Keratinocyte (primary cell): ENCODE measurements at regions not wholly inside any gene's neighbourhood (a gene's known extent, or its start where the extent isn't known, plus 50 kb on each side); places are given as distances from the start of the nearest gene placed in this dataset.

Source experiments
- DNase-seq: peaks from one replicate; pipeline ENCODE4 v3.0.0-alpha.2; 2011; ENCODE audit warnings: low read depth, missing footprints, low spot score
- FAIRE-seq: peaks from 2 replicates; lab custom pipeline; 2011; peaks lifted over from hg19 to GRCh38; lab: Jason Lieb, UNC
- H2AFZ ChIP-seq: 2 replicates; pipeline ENCODE4 v1.6.0; 2012; ENCODE audit warnings: low read length, control low read depth, inconsistent platforms; ENCODE audit not compliant: control insufficient read depth
- H3K27ac ChIP-seq: 2 replicates; pipeline ENCODE4 v1.5.1; 2011; ENCODE audit warnings: low read length; ENCODE audit not compliant: control insufficient read depth, insufficient read depth
- H3K27me3 ChIP-seq: 3 replicates; pipeline ENCODE4 v1.6.0; 2011; ENCODE audit warnings: low read length; ENCODE audit not compliant: control insufficient read depth, insufficient read depth; ENCODE audit errors: extremely low read depth
- H3K36me3 ChIP-seq, 2 experiments: 2 replicates in 1 of 2; 3 replicates in 1 of 2; pipeline ENCODE4 v1.5.1; 2011; ENCODE audit warnings: low read length in 2 of 2, mild to moderate bottlenecking in 1 of 2; ENCODE audit not compliant: control insufficient read depth in 2 of 2, insufficient read depth in 2 of 2; ENCODE audit errors: extremely low read depth in 1 of 2
- H3K4me1 ChIP-seq: 3 replicates; pipeline ENCODE4 v1.5.1; 2011; ENCODE audit warnings: low read length; ENCODE audit not compliant: control insufficient read depth, insufficient read depth; ENCODE audit errors: extremely low read depth
- H3K4me2 ChIP-seq: 3 replicates; pipeline ENCODE4 v1.6.0; 2011; ENCODE audit warnings: low read depth, low read length; ENCODE audit not compliant: control insufficient read depth, insufficient read depth; ENCODE audit errors: extremely low read depth
- H3K4me3 ChIP-seq, 3 experiments: fragments of 200-600 bp in 1 of 3; sonication (generic) in 1 of 3; 2 replicates in 2 of 3; 3 replicates in 1 of 3; pipeline ENCODE4 v1.5.1; 2011 to 2016; ENCODE audit warnings: low read length in 3 of 3, mild to moderate bottlenecking in 3 of 3, control low read depth in 2 of 3, inconsistent platforms in 1 of 3, low read depth in 1 of 3, mixed read lengths in 1 of 3, mixed run types in 1 of 3, moderate library complexity in 1 of 3; ENCODE audit not compliant: control insufficient read depth in 2 of 3, insufficient read depth in 2 of 3; ENCODE audit errors: extremely low read depth in 1 of 3
- H3K79me2 ChIP-seq: 2 replicates; pipeline ENCODE4 v1.6.0; 2012; ENCODE audit warnings: low read length; ENCODE audit not compliant: control insufficient read depth, insufficient read depth
- H3K9ac ChIP-seq: 3 replicates; pipeline ENCODE4 v1.6.0; 2011; ENCODE audit warnings: low read length; ENCODE audit not compliant: control insufficient read depth, insufficient read depth; ENCODE audit errors: extremely low read depth
- H3K9me1 ChIP-seq: 3 replicates; pipeline ENCODE4 v1.6.0; 2011; ENCODE audit warnings: low read length; ENCODE audit not compliant: control insufficient read depth, insufficient read depth; ENCODE audit errors: extremely low read depth
- H3K9me3 ChIP-seq: 2 replicates; pipeline ENCODE4 v1.5.1; 2012; ENCODE audit warnings: low read depth, low read length; ENCODE audit not compliant: control insufficient read depth
- H4K20me1 ChIP-seq: 3 replicates; pipeline ENCODE4 v1.6.0; 2011; ENCODE audit warnings: low read length; ENCODE audit not compliant: control insufficient read depth, insufficient read depth; ENCODE audit errors: extremely low read depth
- CTCF ChIP-seq, 3 experiments: IDR thresholded peaks in 1 of 3; conservative IDR thresholded peaks in 1 of 3; optimal IDR thresholded peaks in 1 of 3; 2 replicates in 2 of 3; 3 replicates in 1 of 3; pipeline versions ENCODE3 to v1.5.1; 2011; ENCODE audit warnings: low read length in 3 of 3, mild to moderate bottlenecking in 3 of 3, moderate library complexity in 2 of 3, control low read depth in 1 of 3, inconsistent platforms in 1 of 3; ENCODE audit not compliant: insufficient read depth in 2 of 3; ENCODE audit errors: extremely low read depth in 1 of 3
- EZH2 ChIP-seq: IDR thresholded peaks from one replicate; pipeline ENCODE4 v1.6.1; 2012; ENCODE audit warnings: inconsistent platforms, mild to moderate bottlenecking, low read length, moderate library complexity
- dilution Hi-C: fragments of 300-500 bp; cut with MboI; formaldehyde crosslinking; loops from one replicate; pipeline ENCODE4 v1.7.0; 2020; ENCODE audit warnings: low sequenced_read_pairs; ENCODE audit not compliant: extremely low pct_ligation_motif_present

DNA sequence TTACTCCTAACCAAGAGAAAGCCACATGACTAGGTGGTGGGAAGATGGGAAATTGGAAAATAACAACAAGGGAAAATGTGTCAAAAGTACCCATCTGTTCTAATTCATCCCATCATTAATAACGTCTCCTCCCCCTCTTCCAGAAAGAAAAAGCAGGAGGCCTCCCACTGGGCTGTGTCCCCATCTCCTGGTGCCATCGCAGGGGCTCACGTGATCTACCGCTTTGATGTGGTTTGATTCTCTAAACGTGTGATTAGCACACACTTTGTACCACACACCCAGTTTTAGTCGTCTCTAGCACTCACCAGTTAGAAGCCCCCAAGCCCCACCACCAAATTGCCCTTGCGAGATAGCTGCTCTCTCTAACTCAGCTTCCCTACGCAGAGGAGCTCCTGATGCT is 353.6 kb downstream of the RRAGC start:
- no peak for TF ChIP-seq CTCF (optimal IDR thresholded peaks at IDR 0.05 in 1 of 3, IDR thresholded peaks at IDR 0.05 in 1 of 3, conservative IDR thresholded peaks at IDR 0.05 in 1 of 3; ENCODE audit: extremely low read depth in 1 of 3, insufficient read depth in 2 of 3, low read length in 3 of 3)
- TF ChIP-seq EZH2, result no peak
- FAIRE-seq, result no peak
- H2AFZ ChIP-seq, result no peak overlapping the region
- no peak overlapping the region for H3K27ac ChIP-seq
- no peak overlapping the region for H3K4me2 ChIP-seq
- H3K36me3 ChIP-seq, result no peaks in the 10 kb centered on the region
- no peaks in the 10 kb centered on the region for H3K9me1 ChIP-seq
- no peaks in the 10 kb centered on the region for H3K9me3 ChIP-seq
- no peak for DNase-seq
- no peak overlapping the region for H3K4me3 ChIP-seq
- no peaks in the 10 kb centered on the region for H3K79me2 ChIP-seq
- no peak overlapping the region for H3K9ac ChIP-seq
- H3K27me3 ChIP-seq, result peaks cover 9% of the 10 kb centered on the region
- dilution Hi-C loops, result no loop called here
- no peaks in the 10 kb centered on the region for H4K20me1 ChIP-seq
- no peaks in the 10 kb centered on the region for H3K4me1 ChIP-seq

DNA sequence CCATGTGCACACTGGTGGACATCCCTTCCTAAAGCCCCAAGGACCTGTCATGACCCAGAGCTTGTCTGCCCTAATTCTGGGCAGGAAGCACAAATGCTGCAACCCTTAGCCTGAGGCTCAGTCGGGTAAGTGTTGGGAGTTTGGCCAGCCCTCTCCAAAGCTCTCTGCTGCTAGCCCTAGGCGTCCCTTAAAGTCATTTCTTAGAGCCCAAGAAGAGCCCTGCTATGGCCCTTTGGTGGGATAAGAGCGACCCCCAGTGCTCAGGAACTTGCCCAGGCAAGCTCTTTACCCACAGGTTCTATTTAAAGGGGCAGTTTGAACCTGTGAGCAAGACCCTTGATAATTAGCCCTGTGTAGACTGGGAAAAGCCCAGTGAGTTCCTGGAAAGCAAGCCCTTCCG is 356.8 kb downstream of the RRAGC start:
- Histone ChIP-seq H3K36me3 (no peaks in the 10 kb centered on the region), H3K9ac (no peak overlapping the region), H3K27ac (no peak overlapping the region), H3K4me2 (no peak overlapping the region), H3K9me1 (no peaks in the 10 kb centered on the region), H4K20me1 (no peaks in the 10 kb centered on the region), H2AFZ (no peak overlapping the region), H3K4me1 (no peaks in the 10 kb centered on the region), H3K27me3 (peaks cover 6% of the 10 kb centered on the region), H3K9me3 (no peaks in the 10 kb centered on the region), H3K4me3 (no peak overlapping the region), H3K79me2 (no peaks in the 10 kb centered on the region)
- dilution Hi-C loops, result no loop called here
- no peak for DNase-seq
- TF ChIP-seq CTCF (optimal IDR thresholded peaks at IDR 0.05 in 1 of 3, IDR thresholded peaks at IDR 0.05 in 1 of 3, conservative IDR thresholded peaks at IDR 0.05 in 1 of 3; ENCODE audit: extremely low read depth in 1 of 3, insufficient read depth in 2 of 3, low read length in 3 of 3) (no peak), EZH2 (no peak)
- no peak for FAIRE-seq
